HL-60 (cell line): ENCODE measurements at regions not wholly inside any gene's neighbourhood (a gene's known extent, or its start where the extent isn't known, plus 50 kb on each side); places are given as distances from the start of the nearest gene placed in this dataset.

Experiments used
- DNase-seq, 2 experiments: peaks; one replicate each; pipeline ENCODE4 v3.0.0-alpha.2; 2010 to 2020; ENCODE audit warnings: low read depth in 1 of 2, low spot score in 1 of 2
- H3K27ac ChIP-seq: fragments of 250-450 bp; sonication (Bioruptor Pico); replicated peaks from 2 replicates; pipeline ENCODE4 v1.5.1; 2020; ENCODE audit warnings: mild to moderate bottlenecking, moderate library complexity
- H3K27me3 ChIP-seq: fragments of 250-450 bp; sonication (Bioruptor Pico); 2 replicates; pipeline ENCODE4 v1.5.1; 2021; ENCODE audit warnings: mild to moderate bottlenecking, moderate library complexity; ENCODE audit not compliant: insufficient read depth, poor library complexity, severe bottlenecking
- H3K4me3 ChIP-seq: replicated peaks from 2 replicates; pipeline ENCODE4 v1.5.1; 2011; ENCODE audit warnings: mild to moderate bottlenecking, control low read depth, low read length; ENCODE audit not compliant: insufficient read depth
- CTCF ChIP-seq: IDR thresholded peaks from one replicate; pipeline ENCODE4 v1.5.1; 2011; ENCODE audit warnings: low read length, control low read depth, inconsistent platforms; ENCODE audit not compliant: insufficient read depth
- GABPA ChIP-seq: IDR thresholded peaks from 2 replicates; pipeline ENCODE4 v1.6.1; 2012; ENCODE audit warnings: low read depth
- POLR2AphosphoS5 ChIP-seq: IDR thresholded peaks from 2 replicates; pipeline ENCODE4 v1.6.1; 2012; ENCODE audit warnings: low read depth
- REST ChIP-seq: IDR thresholded peaks from 2 replicates; pipeline ENCODE4 v1.6.1; 2012; ENCODE audit warnings: low read depth; ENCODE audit not compliant: insufficient replicate concordance
- SPI1 ChIP-seq: IDR thresholded peaks from 2 replicates; pipeline ENCODE4 v1.6.1; 2012; ENCODE audit warnings: low read depth, mild to moderate bottlenecking, borderline replicate concordance

GRCh38 chr6:71603021-71603420 is 283.3 kb upstream of the RIMS1 start:
- no peak for DNase-seq
- TF ChIP-seq GABPA (no peak), REST (no peak), SPI1 (no peak), CTCF (no peak), POLR2AphosphoS5 (no peak)
- no peak overlapping the region for H3K27ac ChIP-seq
- no peak overlapping the region for H3K4me3 ChIP-seq
- no peaks in the 10 kb centered on the region for H3K27me3 ChIP-seq

DNA sequence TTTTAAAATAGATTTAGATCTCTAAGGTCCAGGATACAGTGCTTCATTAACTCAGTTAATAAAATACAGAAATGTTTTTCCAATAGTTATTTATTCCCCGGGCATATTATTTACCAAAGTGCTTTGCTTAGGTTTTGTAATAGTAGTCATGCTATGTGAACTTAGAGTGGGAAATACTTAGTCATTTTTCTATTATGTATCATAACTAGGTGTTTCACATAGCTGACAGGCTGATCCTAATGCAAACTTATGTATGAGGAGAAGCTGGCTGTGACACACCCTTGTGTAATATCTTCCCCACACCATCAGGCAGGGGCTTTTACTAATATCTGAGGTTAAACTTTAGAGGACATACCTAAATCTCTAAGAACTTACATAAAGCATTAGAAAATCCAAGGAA is 277.7 kb upstream of the RIMS1 start:
- Histone ChIP-seq H3K27ac (no peak overlapping the region), H3K4me3 (no peak overlapping the region), H3K27me3 (no peaks in the 10 kb centered on the region)
- TF ChIP-seq REST (no peak), GABPA (no peak), POLR2AphosphoS5 (no peak), SPI1 (no peak), CTCF (no peak)
- no peak for DNase-seq

DNA sequence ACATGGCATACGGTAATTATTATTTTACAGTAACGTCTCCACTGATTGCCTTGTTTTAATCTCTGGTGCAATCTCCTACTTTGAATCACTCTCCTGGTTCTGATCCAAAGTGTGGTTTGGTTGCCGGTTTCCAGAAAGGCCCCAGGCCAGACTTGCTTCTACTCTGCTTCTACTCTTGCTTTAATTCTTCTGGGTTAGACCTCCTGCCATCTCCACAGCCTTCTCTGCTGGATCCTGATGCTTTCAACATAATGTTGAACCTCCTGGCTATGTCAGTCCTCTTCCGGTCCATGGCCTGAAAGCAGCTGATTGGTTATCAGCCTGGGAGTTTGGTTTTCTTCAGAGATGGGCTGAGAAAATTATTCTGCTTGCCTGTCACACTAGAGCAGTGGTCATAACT is 266.5 kb upstream of the RIMS1 start:
- TF ChIP-seq GABPA (no peak), POLR2AphosphoS5 (no peak), SPI1 (no peak), CTCF (no peak), REST (no peak)
- Histone ChIP-seq H3K4me3 (no peak overlapping the region), H3K27ac (no peak overlapping the region), H3K27me3 (peaks cover 4% of the 10 kb centered on the region)
- no peak for DNase-seq
